Mesendoderm (in vitro differentiated cells): ENCODE measurements at regions not wholly inside any gene's neighbourhood (a gene's known extent, or its start where the extent isn't known, plus 50 kb on each side); places are given as distances from the start of the nearest gene placed in this dataset.

Experiments
- DNase-seq: peaks from one replicate; pipeline ENCODE4 v3.0.0; 2013
- H2AK5ac ChIP-seq: 2 replicates; pipeline ENCODE4 v1.6.1; 2013; ENCODE audit warnings: low read length, inconsistent platforms
- H2BK120ac ChIP-seq: 2 replicates; pipeline ENCODE4 v1.6.1; 2013; ENCODE audit warnings: low read depth, mild to moderate bottlenecking, low read length, moderate library complexity, mixed read lengths
- H2BK15ac ChIP-seq: replicated peaks from 2 replicates; pipeline ENCODE4 v1.6.1; 2013; ENCODE audit warnings: low read depth, mild to moderate bottlenecking, moderate library complexity
- H2BK5ac ChIP-seq: 2 replicates; pipeline ENCODE4 v1.6.1; 2013; ENCODE audit warnings: low read length, inconsistent platforms
- H3K18ac ChIP-seq: 2 replicates; pipeline ENCODE4 v1.6.1; 2013; ENCODE audit warnings: mild to moderate bottlenecking, low read length, mixed read lengths
- H3K23ac ChIP-seq: one replicate; pipeline ENCODE4 v1.6.1; 2013; ENCODE audit warnings: low read length
- H3K27ac ChIP-seq: 2 replicates; pipeline ENCODE4 v1.5.1; 2013; ENCODE audit warnings: low read depth, mild to moderate bottlenecking, inconsistent platforms, low read length, moderate library complexity
- H3K27me3 ChIP-seq: 2 replicates; pipeline ENCODE4 v1.6.1; 2013; ENCODE audit warnings: low read length, control low read depth, mild to moderate bottlenecking, inconsistent platforms; ENCODE audit not compliant: insufficient read depth, poor library complexity
- H3K36me3 ChIP-seq: 2 replicates; pipeline ENCODE4 v1.6.1; 2013; ENCODE audit warnings: low read length, inconsistent platforms; ENCODE audit not compliant: control insufficient read depth, insufficient read depth
- H3K4ac ChIP-seq: one replicate; pipeline ENCODE4 v1.6.1; 2013; ENCODE audit warnings: low read depth, mild to moderate bottlenecking, low read length, moderate library complexity
- H3K4me1 ChIP-seq: 2 replicates; pipeline ENCODE4 v1.6.1; 2013; ENCODE audit warnings: low read depth, low read length, inconsistent platforms; ENCODE audit not compliant: control insufficient read depth
- H3K4me2 ChIP-seq: 2 replicates; pipeline ENCODE4 v1.6.1; 2013; ENCODE audit warnings: low read length
- H3K4me3 ChIP-seq: 2 replicates; pipeline ENCODE4 v1.5.1; 2013; ENCODE audit warnings: mild to moderate bottlenecking, low read length
- H3K56ac ChIP-seq: one replicate; pipeline ENCODE4 v1.6.1; 2013; ENCODE audit warnings: low read length
- H3K79me1 ChIP-seq: 2 replicates; pipeline ENCODE4 v1.6.1; 2013; ENCODE audit warnings: low read length, inconsistent platforms
- H3K79me2 ChIP-seq: 2 replicates; pipeline ENCODE4 v1.6.1; 2013; ENCODE audit warnings: mild to moderate bottlenecking, low read length; ENCODE audit not compliant: control insufficient read depth, insufficient read depth
- H3K9ac ChIP-seq: 2 replicates; pipeline ENCODE4 v1.6.1; 2013; ENCODE audit warnings: low read length, inconsistent platforms
- H4K5ac ChIP-seq: one replicate; pipeline ENCODE4 v1.6.1; 2013; ENCODE audit warnings: low read length
- H4K8ac ChIP-seq: one replicate; pipeline ENCODE4 v1.6.1; 2013; ENCODE audit warnings: low read depth, mild to moderate bottlenecking, control low read depth, low read length, moderate library complexity
- WGBS: extraction: QIAGEN DNeasy Blood & Tissue Kit; methylation state at CpG from one replicate; pipeline ENCODE4 v1.1.7; 2013; ENCODE audit warnings: low lambda C conversion rate, missing lambda C conversion rate; ENCODE audit not compliant: insufficient coverage; ENCODE audit errors: extremely low coverage; 5-methylcytosine and 5-hydroxymethylcytosine counted together

DNA sequence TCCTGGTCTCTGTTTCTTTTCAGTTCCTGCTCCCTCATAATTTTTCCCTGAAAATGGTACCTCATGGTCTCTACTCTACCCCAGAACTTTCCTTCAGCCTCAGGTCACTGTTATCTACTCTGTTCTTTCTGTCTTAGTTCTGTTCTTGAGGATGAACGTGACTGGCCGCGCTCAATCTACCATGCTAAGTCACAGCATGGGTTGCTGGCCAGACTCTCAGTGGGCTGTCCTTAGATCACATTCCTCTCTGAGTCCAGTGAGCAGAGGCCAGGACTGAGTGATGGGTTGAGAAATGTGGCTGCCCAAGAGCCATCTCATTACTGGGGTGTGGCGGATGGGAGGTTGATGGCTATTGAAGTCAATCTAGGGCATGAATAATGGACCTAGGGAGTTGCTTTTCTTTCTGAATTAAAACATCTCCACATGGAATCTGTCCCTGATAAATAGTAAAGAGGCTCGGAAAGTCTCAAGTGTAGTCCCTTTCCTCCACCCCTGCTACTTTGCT, 164.0 kb upstream of the DTNBP1 start:
- no peak overlapping the region for H4K8ac ChIP-seq
- no peaks in the 10 kb centered on the region for H3K4me1 ChIP-seq
- H3K36me3 ChIP-seq: no peaks in the 10 kb centered on the region
- WGBS: no CpG with 5 or more reads among the region's 5 CpGs
- no peak overlapping the region for H3K4me3 ChIP-seq
- no peak overlapping the region for H3K9ac ChIP-seq
- H3K23ac ChIP-seq: no peak overlapping the region
- H3K79me1 ChIP-seq: no peaks in the 10 kb centered on the region
- H3K18ac ChIP-seq: no peak overlapping the region
- H3K27me3 ChIP-seq: no peaks in the 10 kb centered on the region
- H3K4ac ChIP-seq: no peak overlapping the region
- H2AK5ac ChIP-seq: no peak overlapping the region
- H2BK5ac ChIP-seq: no peak overlapping the region
- H3K27ac ChIP-seq: no peak overlapping the region
- no peak overlapping the region for H2BK120ac ChIP-seq
- no peak overlapping the region for H3K56ac ChIP-seq
- H4K5ac ChIP-seq: no peak overlapping the region
- no peak overlapping the region for H3K4me2 ChIP-seq
- H3K79me2 ChIP-seq: no peaks in the 10 kb centered on the region
- H2BK15ac ChIP-seq: no peak overlapping the region
- DNase-seq: no peak

DNA sequence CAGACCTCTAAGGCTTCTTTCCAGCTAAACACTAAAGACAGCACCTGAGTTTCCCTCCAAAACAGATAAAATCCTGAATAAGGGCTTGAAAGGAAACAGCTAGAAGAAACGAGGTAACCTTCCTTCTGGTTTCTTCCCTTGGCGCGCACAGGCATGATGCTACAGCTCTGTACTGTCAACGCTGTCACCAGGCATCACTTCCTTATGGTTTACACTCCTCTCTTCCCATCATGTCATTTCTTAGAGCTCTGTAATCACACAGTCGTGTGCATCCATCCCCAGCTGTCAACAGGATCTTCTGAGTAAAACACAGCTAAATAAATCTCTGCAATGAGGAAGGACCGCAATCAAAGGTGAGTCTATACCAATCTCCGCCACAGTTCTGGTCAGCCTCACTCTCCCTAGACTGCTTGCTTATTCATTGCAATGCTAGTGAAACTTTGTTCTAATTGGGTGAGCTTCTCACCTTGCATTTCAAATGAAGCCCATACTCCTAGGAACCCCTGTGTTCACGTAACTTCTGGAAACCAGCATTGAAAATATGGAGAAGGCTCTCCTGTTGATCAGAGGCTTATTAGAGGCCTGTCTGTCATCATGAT, 162.6 kb upstream of the DTNBP1 start:
- no peak overlapping the region for H3K9ac ChIP-seq
- H4K8ac ChIP-seq: no peak overlapping the region
- H3K4ac ChIP-seq: no peak overlapping the region
- no peak overlapping the region for H2AK5ac ChIP-seq
- no peak for DNase-seq
- H3K27ac ChIP-seq: no peak overlapping the region
- H3K79me1 ChIP-seq: no peaks in the 10 kb centered on the region
- H2BK5ac ChIP-seq: no peak overlapping the region
- H3K4me3 ChIP-seq: no peak overlapping the region
- H3K18ac ChIP-seq: no peak overlapping the region
- H3K56ac ChIP-seq: no peak overlapping the region
- H3K27me3 ChIP-seq: no peaks in the 10 kb centered on the region
- WGBS: no CpG with 5 or more reads among the region's 8 CpGs
- no peak overlapping the region for H3K4me2 ChIP-seq
- H3K79me2 ChIP-seq: no peaks in the 10 kb centered on the region
- no peak overlapping the region for H2BK120ac ChIP-seq
- H3K4me1 ChIP-seq: no peaks in the 10 kb centered on the region
- H3K36me3 ChIP-seq: no peaks in the 10 kb centered on the region
- no peak overlapping the region for H2BK15ac ChIP-seq
- H3K23ac ChIP-seq: no peak overlapping the region
- no peak overlapping the region for H4K5ac ChIP-seq

DNA sequence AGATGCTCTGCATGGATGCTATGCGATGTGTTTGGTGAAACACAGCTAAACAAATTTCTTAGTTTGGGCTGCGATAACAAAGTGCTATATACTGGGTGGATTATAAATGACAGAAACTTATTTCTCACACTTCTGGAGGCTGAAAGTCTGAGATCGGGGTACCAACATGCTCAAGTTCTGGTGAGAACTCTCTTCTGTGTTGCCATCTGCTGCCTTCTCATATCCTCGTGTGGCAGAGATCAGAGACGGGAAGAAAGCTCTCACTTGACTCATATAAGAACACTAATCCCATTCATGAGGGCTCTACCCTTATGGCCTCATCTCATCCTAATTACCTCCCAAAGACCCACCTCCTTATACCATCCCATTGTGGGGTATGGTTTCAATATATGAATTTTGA, 162.0 kb upstream of the DTNBP1 start:
- no peak overlapping the region for H3K4me2 ChIP-seq
- H3K27me3 ChIP-seq: no peaks in the 10 kb centered on the region
- no peak overlapping the region for H4K5ac ChIP-seq
- no peak overlapping the region for H2BK5ac ChIP-seq
- no peak for DNase-seq
- WGBS: no CpG with 5 or more reads among the region's 5 CpGs
- no peaks in the 10 kb centered on the region for H3K4me1 ChIP-seq
- H3K4me3 ChIP-seq: no peak overlapping the region
- H3K79me1 ChIP-seq: no peaks in the 10 kb centered on the region
- no peak overlapping the region for H3K23ac ChIP-seq
- H4K8ac ChIP-seq: no peak overlapping the region
- H2BK15ac ChIP-seq: no peak overlapping the region
- H3K18ac ChIP-seq: no peak overlapping the region
- H3K4ac ChIP-seq: no peak overlapping the region
- no peak overlapping the region for H3K27ac ChIP-seq
- H3K79me2 ChIP-seq: no peaks in the 10 kb centered on the region
- no peaks in the 10 kb centered on the region for H3K36me3 ChIP-seq
- no peak overlapping the region for H3K56ac ChIP-seq
- no peak overlapping the region for H2BK120ac ChIP-seq
- H3K9ac ChIP-seq: no peak overlapping the region
- no peak overlapping the region for H2AK5ac ChIP-seq

DNA sequence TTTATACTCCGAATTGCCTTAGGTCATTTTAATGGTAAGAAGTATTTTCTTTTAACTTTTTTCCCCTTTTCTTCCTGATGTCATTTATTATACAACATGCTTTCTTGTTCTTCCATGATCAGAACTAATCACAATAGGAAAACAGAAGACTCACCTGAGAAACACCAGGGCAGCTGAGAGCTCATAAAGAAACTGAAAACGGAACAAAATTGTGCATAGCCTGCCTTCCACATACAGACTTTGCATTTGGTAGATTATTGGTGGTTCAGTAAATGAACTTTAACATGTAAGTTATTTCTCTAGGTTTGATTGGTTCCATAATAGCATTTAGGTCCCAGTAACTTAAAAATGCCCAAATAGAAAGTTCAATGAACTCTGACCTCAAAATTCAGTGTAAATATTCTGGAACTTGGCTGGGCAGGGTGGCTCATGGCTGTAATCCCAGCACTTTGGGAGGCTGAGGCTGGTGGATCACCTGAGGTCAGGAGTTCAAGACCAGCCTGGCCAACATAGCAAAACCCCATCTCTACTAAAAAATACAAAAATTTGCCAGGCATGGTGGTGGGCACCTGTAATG, 161.1 kb upstream of the DTNBP1 start:
- Histone ChIP-seq H3K4me2 (no peak overlapping the region), H2BK15ac (no peak overlapping the region), H3K4me3 (no peak overlapping the region), H3K27me3 (no peaks in the 10 kb centered on the region), H3K9ac (no peak overlapping the region), H3K4me1 (no peaks in the 10 kb centered on the region), H4K5ac (no peak overlapping the region), H4K8ac (no peak overlapping the region), H3K27ac (no peak overlapping the region), H2AK5ac (no peak overlapping the region), H3K4ac (no peak overlapping the region), H2BK5ac (no peak overlapping the region), H3K79me2 (no peaks in the 10 kb centered on the region), H2BK120ac (no peak overlapping the region), H3K18ac (no peak overlapping the region), H3K23ac (no peak overlapping the region), H3K79me1 (no peaks in the 10 kb centered on the region), H3K56ac (no peak overlapping the region), H3K36me3 (no peaks in the 10 kb centered on the region)
- no CpG with 5 or more reads among the region's 2 CpGs for WGBS
- DNase-seq: no peak

DNA sequence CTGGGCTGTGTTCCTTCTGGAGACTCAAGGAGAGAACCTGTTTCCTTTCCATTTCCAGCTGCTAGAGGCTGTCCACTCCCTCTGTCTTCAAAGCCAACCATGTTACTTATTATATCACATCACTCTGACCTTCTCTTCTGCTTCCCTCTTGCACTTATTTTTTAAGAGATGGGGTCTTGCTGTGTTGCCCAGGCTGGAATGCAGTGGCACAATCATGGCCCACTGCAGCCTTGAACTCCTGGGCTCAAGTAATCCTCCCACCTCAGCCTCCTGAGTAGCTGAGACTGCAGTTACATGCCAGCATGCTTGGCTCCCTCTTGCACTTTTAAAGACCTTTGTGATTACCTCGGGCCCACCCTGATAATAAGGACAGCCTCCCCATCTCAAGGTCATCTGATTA, 160.0 kb upstream of the DTNBP1 start:
- no peak overlapping the region for H3K9ac ChIP-seq
- no peak overlapping the region for H3K27ac ChIP-seq
- H2BK5ac ChIP-seq: no peak overlapping the region
- no peak overlapping the region for H3K4me3 ChIP-seq
- no peak overlapping the region for H2BK120ac ChIP-seq
- no peak overlapping the region for H4K8ac ChIP-seq
- no peaks in the 10 kb centered on the region for H3K36me3 ChIP-seq
- no peak overlapping the region for H3K56ac ChIP-seq
- no peak overlapping the region for H3K18ac ChIP-seq
- no peak overlapping the region for H3K4me2 ChIP-seq
- no peak overlapping the region for H2BK15ac ChIP-seq
- H3K79me2 ChIP-seq: no peaks in the 10 kb centered on the region
- WGBS: no CpG with 5 or more reads among the region's 1 CpG
- H3K27me3 ChIP-seq: no peaks in the 10 kb centered on the region
- no peaks in the 10 kb centered on the region for H3K4me1 ChIP-seq
- no peak overlapping the region for H4K5ac ChIP-seq
- H3K79me1 ChIP-seq: no peaks in the 10 kb centered on the region
- no peak overlapping the region for H3K23ac ChIP-seq
- H2AK5ac ChIP-seq: no peak overlapping the region
- no peak overlapping the region for H3K4ac ChIP-seq
- DNase-seq: no peak

DNA sequence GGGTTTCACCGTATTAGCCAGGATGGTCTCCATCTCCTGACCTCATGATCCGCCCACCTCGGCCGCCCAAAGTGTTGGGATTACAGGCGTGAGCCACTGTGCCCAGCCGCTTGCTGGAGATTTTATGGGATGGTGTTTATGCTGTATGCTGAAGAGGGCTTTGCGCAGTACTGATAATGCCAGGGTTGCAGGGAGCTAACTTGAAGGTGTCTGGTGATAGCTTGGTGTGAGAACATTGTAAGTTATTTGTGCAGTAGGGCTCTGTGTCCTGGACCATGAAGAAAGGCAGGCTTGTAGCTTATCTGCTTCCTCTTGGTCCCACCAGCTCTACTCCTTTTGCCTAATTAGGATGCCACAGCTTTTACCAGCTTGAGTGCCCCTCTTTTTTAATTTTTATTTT, 157.0 kb upstream of the DTNBP1 start:
- no peak overlapping the region for H2BK5ac ChIP-seq
- no peak overlapping the region for H4K5ac ChIP-seq
- H3K4ac ChIP-seq: no peak overlapping the region
- no peak for DNase-seq
- H3K4me3 ChIP-seq: no peak overlapping the region
- no peak overlapping the region for H3K23ac ChIP-seq
- H3K27ac ChIP-seq: no peak overlapping the region
- H4K8ac ChIP-seq: no peak overlapping the region
- no peak overlapping the region for H2AK5ac ChIP-seq
- H2BK120ac ChIP-seq: no peak overlapping the region
- WGBS: no CpG with 5 or more reads among the region's 7 CpGs
- no peak overlapping the region for H3K18ac ChIP-seq
- H3K4me1 ChIP-seq: no peaks in the 10 kb centered on the region
- no peaks in the 10 kb centered on the region for H3K79me2 ChIP-seq
- no peak overlapping the region for H2BK15ac ChIP-seq
- H3K56ac ChIP-seq: no peak overlapping the region
- no peak overlapping the region for H3K4me2 ChIP-seq
- no peaks in the 10 kb centered on the region for H3K36me3 ChIP-seq
- H3K9ac ChIP-seq: no peak overlapping the region
- H3K27me3 ChIP-seq: no peaks in the 10 kb centered on the region
- H3K79me1 ChIP-seq: no peaks in the 10 kb centered on the region
